Head of caudate nucleus (tissue), 42 donors: ENCODE measurements at regions not wholly inside any gene's neighbourhood (a gene's known extent, or its start where the extent isn't known, plus 50 kb on each side); places are given as distances from the start of the nearest gene placed in this dataset.
"Not testable (repeated sequence)": the region's sequence is repeated elsewhere in the genome, so short reads cannot be mapped to it uniquely, and the experiment has no call there.

Experiments
- DNase-seq, 42 donors: peaks; one replicate each; pipeline versions ENCODE4 v3.0.0 to v3.0.0-alpha.2; 2020 to 2021; ENCODE audit warnings: mixed read lengths in 7 of 42
- intact Hi-C: fragments of 100-400 bp; cut with DNase I; formaldehyde crosslinking; loops from one replicate; pipeline ENCODE4 v1.15.0; 2022

GRCh38 chr19:31000913-31001312 is 348.3 kb downstream of the TSHZ3 start:
- DNase-seq, result no peak
- intact Hi-C loops, result no loop called here

GRCh38 chr19:30999726-31000125 is 349.5 kb downstream of the TSHZ3 start:
- DNase-seq, result no peak
- intact Hi-C loops, result no loop called here

GRCh38 chr19:30997222-30997621 is 352.0 kb downstream of the TSHZ3 start:
- intact Hi-C loops, result no loop called here

GRCh38 chr19:30978639-30979038 is 370.6 kb downstream of the TSHZ3 start:
- no peak for DNase-seq
- intact Hi-C loops, result no loop called here

More at GRCh38 chr19:30997222-30997621, 352.0 kb downstream of the TSHZ3 start:
- no peak for DNase-seq

- DNase-seq, result no peak
- intact Hi-C loops, result no loop called here
Measured at GRCh38 chr19:30969591-30969990, 379.6 kb downstream of the TSHZ3 start.

GRCh38 chr19:30968841-30969399 is 380.3 kb downstream of the TSHZ3 start:
- DNase-seq, result no peak
- intact Hi-C loops, result no loop called here

- no peak for DNase-seq
- intact Hi-C loops, result no loop called here
Measured at GRCh38 chr19:30968210-30968609, 381.0 kb downstream of the TSHZ3 start.

- intact Hi-C loops, result no loop called here
- DNase-seq, result no peak
Measured at GRCh38 chr19:30966486-30966885, 382.8 kb downstream of the TSHZ3 start.

GRCh38 chr19:30959011-30959410 is 390.2 kb downstream of the TSHZ3 start:
- intact Hi-C loops, result no loop called here
- DNase-seq, result no peak

- DNase-seq, result no peak
- intact Hi-C loops, result no loop called here
Measured at GRCh38 chr19:30955112-30956104, 393.8 kb downstream of the TSHZ3 start.

GRCh38 chr19:30944276-30944932 is 404.8 kb downstream of the TSHZ3 start:
- intact Hi-C loops, result not testable (repeated sequence)
- peak in 1 of 42 donors; percentile 21 for DNase-seq

- peak in 1 of 42 donors; percentile 5 for DNase-seq
- intact Hi-C loops, result no loop called here
Measured at GRCh38 chr19:30943101-30943843, 406.0 kb downstream of the TSHZ3 start.

GRCh38 chr19:30942636-30943035 is 406.6 kb downstream of the TSHZ3 start:
- intact Hi-C loops, result no loop called here

GRCh38 chr19:30941591-30941990 is 407.6 kb downstream of the TSHZ3 start:
- DNase-seq, result no peak
- intact Hi-C loops, result no loop called here

More at GRCh38 chr19:30942636-30943035, 406.6 kb downstream of the TSHZ3 start:
- no peak for DNase-seq

GRCh38 chr19:30936276-30936675 is 413.0 kb downstream of the TSHZ3 start:
- no peak for DNase-seq
- intact Hi-C loops, result no loop called here

- peak in 1 of 42 donors; percentile 11 for DNase-seq
- intact Hi-C loops, result no loop called here
Measured at GRCh38 chr19:30935146-30935545, 414.1 kb downstream of the TSHZ3 start.

- DNase-seq, intact Hi-C loops: not testable (repeated sequence)
Measured at GRCh38 chr19:30933454-30933853, 415.8 kb downstream of the TSHZ3 start.

- DNase-seq, result no peak
- intact Hi-C loops, result no loop called here
Measured at GRCh38 chr19:30932854-30933253, 416.4 kb downstream of the TSHZ3 start.
